Activated naive CD8-positive, alpha-beta T cell (primary cell): ENCODE measurements at regions not wholly inside any gene's neighbourhood (a gene's known extent, or its start where the extent isn't known, plus 50 kb on each side); places are given as distances from the start of the nearest gene placed in this dataset.
"Not testable (repeated sequence)": the region's sequence is repeated elsewhere in the genome, so short reads cannot be mapped to it uniquely, and the experiment has no call there.

Experiments
- H3K27ac Mint-ChIP-seq: one replicate; pipeline ENCODE4 v1.8.0; 2021; ENCODE audit warnings: mixed read lengths
- H3K27me3 Mint-ChIP-seq: one replicate; pipeline ENCODE4 v1.8.0; 2021; ENCODE audit warnings: mixed read lengths
- H3K36me3 Mint-ChIP-seq: one replicate; pipeline ENCODE4 v1.8.0; 2021; ENCODE audit warnings: mixed read lengths
- H3K4me1 Mint-ChIP-seq: one replicate; pipeline ENCODE4 v1.8.0; 2021; ENCODE audit warnings: low read depth, mixed read lengths
- H3K4me3 Mint-ChIP-seq: one replicate; pipeline ENCODE4 v1.8.0; 2021; ENCODE audit warnings: mild to moderate bottlenecking, mixed read lengths
- H3K9me3 Mint-ChIP-seq: one replicate; pipeline ENCODE4 v1.8.0; 2021; ENCODE audit warnings: low read depth, mixed read lengths

DNA sequence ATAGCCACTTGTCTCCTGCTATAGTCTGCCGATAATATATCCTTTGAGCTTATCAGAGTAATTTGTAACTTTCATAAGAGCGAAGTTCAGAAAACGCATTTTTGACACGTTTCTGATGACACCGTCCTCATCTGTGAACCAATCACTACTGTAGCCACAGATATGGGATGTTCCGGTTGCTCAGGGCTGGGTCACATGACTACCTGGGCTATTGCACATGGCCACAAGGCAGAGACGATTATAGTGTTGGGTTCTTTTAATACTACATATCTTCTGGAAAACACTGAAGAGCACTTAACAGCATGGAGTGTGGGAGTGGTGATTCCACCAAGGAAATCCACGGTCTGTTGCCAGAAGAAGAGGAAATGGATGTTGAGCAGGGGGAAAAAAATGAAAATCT, 115.0 kb upstream of the ADRA1B start:
- no peaks in the 10 kb centered on the region for H3K4me1 Mint-ChIP-seq
- H3K36me3 Mint-ChIP-seq = peaks cover under 1% of the 10 kb centered on the region
- peaks cover 18% of the 10 kb centered on the region for H3K27me3 Mint-ChIP-seq

GRCh38 chr5:159802661-159803060, 113.6 kb upstream of the ADRA1B start:
- Mint-ChIP-seq H3K4me3 (no peak overlapping the region), H3K27me3 (peaks cover 29% of the 10 kb centered on the region), H3K27ac (no peak overlapping the region), H3K9me3 (peaks cover 13% of the 10 kb centered on the region), H3K36me3 (peaks cover 2% of the 10 kb centered on the region), H3K4me1 (no peaks in the 10 kb centered on the region)

More for the DNA sequence above, 115.0 kb upstream of the ADRA1B start:
- H3K4me3 Mint-ChIP-seq = no peak overlapping the region
- H3K27ac Mint-ChIP-seq = no peak overlapping the region
- H3K9me3 Mint-ChIP-seq = peaks cover 4% of the 10 kb centered on the region

GRCh38 chr5:159804121-159804520, 112.2 kb upstream of the ADRA1B start:
- Mint-ChIP-seq H3K4me1 (no peaks in the 10 kb centered on the region), H3K9me3 (peaks cover 13% of the 10 kb centered on the region), H3K4me3 (no peak overlapping the region), H3K27ac (no peak overlapping the region), H3K27me3 (peaks cover 29% of the 10 kb centered on the region), H3K36me3 (peaks cover 2% of the 10 kb centered on the region)

DNA sequence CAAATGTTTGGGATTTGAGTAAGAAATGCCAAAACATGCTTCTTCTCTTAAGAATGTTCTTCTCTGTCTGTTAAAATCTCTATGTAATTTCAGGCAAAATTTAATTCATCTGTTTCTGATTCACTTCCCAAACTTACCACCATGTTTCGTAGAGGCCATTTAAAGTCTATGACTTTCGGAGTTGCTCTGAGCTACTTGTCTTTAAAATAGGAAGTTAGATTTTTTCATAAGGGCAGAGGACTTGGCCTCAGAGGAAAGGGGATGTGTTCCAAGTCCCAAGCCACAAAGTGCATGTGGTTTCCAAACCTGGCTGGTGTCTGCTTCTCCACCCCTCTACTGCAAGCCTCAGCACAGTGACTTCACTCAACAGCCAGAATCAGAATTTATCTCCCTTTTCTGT, 111.3 kb upstream of the ADRA1B start:
- Mint-ChIP-seq H3K4me1 (no peaks in the 10 kb centered on the region), H3K27me3 (peaks cover 29% of the 10 kb centered on the region), H3K36me3 (peaks cover 2% of the 10 kb centered on the region), H3K9me3 (peaks cover 13% of the 10 kb centered on the region), H3K27ac (no peak overlapping the region), H3K4me3 (no peak overlapping the region)

- H3K9me3 Mint-ChIP-seq = peaks cover 13% of the 10 kb centered on the region
- not testable (repeated sequence) for H3K27ac Mint-ChIP-seq, H3K4me1 Mint-ChIP-seq, H3K4me3 Mint-ChIP-seq, H3K36me3 Mint-ChIP-seq
- H3K27me3 Mint-ChIP-seq = peaks cover 26% of the 10 kb centered on the region
These were observed 109.1 kb upstream of the ADRA1B start for GRCh38 chr5:159807135-159807534.

DNA sequence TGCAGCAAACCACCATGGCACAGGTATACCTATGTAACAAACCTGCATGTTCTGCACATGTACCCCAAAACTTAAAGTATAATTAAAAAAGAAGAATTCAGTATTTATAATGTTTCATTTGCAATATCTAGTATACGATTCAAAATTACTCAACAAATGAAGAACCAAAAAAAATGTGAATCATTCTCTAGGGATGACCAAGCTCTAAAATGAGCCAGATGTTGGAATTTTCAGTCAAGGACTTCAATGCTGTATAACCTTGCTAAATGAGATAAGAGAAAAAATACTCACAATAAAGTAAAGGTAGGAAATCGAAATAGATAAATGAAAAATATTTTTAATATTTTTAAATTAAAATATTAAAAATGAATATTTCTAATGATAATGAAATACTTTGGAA, 108.7 kb upstream of the ADRA1B start:
- Mint-ChIP-seq H3K9me3 (peaks cover 13% of the 10 kb centered on the region), H3K27ac (no peak overlapping the region)

GRCh38 chr5:159811712-159812111, 104.6 kb upstream of the ADRA1B start:
- Mint-ChIP-seq H3K4me3 (no peak overlapping the region), H3K9me3 (peaks cover 8% of the 10 kb centered on the region), H3K27me3 (peaks cover 11% of the 10 kb centered on the region), H3K4me1 (no peaks in the 10 kb centered on the region), H3K36me3 (no peaks in the 10 kb centered on the region), H3K27ac (no peak overlapping the region)

More for the DNA sequence above, 108.7 kb upstream of the ADRA1B start:
- no peaks in the 10 kb centered on the region for H3K4me1 Mint-ChIP-seq
- H3K27me3 Mint-ChIP-seq = peaks cover 25% of the 10 kb centered on the region
- H3K36me3 Mint-ChIP-seq = peaks cover 2% of the 10 kb centered on the region
- H3K4me3 Mint-ChIP-seq = no peak overlapping the region

DNA sequence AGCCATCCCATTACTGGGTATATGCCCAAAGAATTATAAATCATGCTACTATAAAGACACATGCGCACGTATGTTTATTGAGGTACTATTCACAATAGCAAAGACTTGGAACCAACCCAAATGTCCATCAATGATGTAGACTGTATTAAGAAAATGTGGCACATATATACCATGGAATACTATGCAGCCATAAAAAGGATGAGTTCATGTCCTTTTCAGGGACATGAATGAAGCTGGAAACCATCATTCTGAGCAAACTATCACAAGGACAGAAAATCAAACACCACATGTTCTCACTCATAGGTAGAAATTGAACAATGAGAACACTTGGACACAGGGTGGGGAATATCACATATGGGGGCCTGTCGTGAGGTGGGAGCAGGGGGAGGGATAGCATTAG, 103.5 kb upstream of the ADRA1B start:
- H3K9me3 Mint-ChIP-seq, H3K4me3 Mint-ChIP-seq, H3K36me3 Mint-ChIP-seq, H3K27ac Mint-ChIP-seq, H3K4me1 Mint-ChIP-seq, H3K27me3 Mint-ChIP-seq: not testable (repeated sequence)

GRCh38 chr5:159814222-159814621, 102.1 kb upstream of the ADRA1B start:
- H3K27ac Mint-ChIP-seq = no peak overlapping the region
- H3K4me1 Mint-ChIP-seq = no peaks in the 10 kb centered on the region
- peaks cover 3% of the 10 kb centered on the region for H3K9me3 Mint-ChIP-seq
- no peak overlapping the region for H3K4me3 Mint-ChIP-seq
- H3K36me3 Mint-ChIP-seq = no peaks in the 10 kb centered on the region
- H3K27me3 Mint-ChIP-seq = peaks cover 4% of the 10 kb centered on the region

DNA sequence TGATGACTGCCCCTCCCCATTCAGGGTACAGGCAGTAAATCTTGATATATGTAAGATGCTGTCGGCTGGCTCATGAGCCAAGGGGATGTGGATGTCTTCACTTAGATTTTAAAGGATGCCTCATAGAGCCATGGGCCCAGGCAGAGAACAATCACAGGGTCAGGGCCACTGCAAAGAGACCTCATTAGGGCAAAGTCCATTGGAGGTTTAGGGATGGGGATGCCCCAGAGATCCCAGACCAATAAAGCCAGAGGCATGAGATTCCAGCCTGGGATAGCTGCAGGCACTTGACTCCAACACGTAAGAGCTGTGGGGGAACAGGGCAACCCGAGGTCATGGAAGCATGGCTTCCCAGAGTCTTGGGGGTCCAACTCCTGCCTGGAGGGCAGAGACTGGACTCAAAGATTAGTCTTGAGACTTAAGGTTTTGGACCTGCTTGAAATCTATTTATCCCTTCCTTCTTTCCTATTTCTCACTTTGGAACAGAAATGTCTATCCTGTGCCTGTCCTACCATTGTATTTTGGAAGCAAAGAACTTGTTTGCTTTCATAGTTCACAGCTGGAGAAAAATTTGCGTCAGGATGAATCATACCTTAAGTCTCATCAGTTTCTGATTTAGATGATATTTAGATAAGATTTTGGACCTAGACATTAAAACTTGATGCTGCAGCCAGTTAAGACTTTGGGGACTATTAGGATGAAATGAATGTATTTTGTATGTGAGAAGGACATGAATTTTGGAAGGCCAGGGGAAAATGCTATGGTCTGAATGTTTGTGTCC, 101.3 kb upstream of the ADRA1B start:
- H3K36me3 Mint-ChIP-seq = no peaks in the 10 kb centered on the region
- peaks cover 3% of the 10 kb centered on the region for H3K9me3 Mint-ChIP-seq
- H3K4me3 Mint-ChIP-seq = no peak overlapping the region
- no peaks in the 10 kb centered on the region for H3K4me1 Mint-ChIP-seq
- no peak overlapping the region for H3K27ac Mint-ChIP-seq
- H3K27me3 Mint-ChIP-seq = peaks cover 4% of the 10 kb centered on the region

- H3K9me3 Mint-ChIP-seq = peaks cover 3% of the 10 kb centered on the region
- no peak overlapping the region for H3K27ac Mint-ChIP-seq
- H3K27me3 Mint-ChIP-seq = peaks cover 4% of the 10 kb centered on the region
- H3K36me3 Mint-ChIP-seq = no peaks in the 10 kb centered on the region
- H3K4me3 Mint-ChIP-seq = no peak overlapping the region
- no peaks in the 10 kb centered on the region for H3K4me1 Mint-ChIP-seq
These were observed 98.8 kb upstream of the ADRA1B start for GRCh38 chr5:159817262-159818029.

DNA sequence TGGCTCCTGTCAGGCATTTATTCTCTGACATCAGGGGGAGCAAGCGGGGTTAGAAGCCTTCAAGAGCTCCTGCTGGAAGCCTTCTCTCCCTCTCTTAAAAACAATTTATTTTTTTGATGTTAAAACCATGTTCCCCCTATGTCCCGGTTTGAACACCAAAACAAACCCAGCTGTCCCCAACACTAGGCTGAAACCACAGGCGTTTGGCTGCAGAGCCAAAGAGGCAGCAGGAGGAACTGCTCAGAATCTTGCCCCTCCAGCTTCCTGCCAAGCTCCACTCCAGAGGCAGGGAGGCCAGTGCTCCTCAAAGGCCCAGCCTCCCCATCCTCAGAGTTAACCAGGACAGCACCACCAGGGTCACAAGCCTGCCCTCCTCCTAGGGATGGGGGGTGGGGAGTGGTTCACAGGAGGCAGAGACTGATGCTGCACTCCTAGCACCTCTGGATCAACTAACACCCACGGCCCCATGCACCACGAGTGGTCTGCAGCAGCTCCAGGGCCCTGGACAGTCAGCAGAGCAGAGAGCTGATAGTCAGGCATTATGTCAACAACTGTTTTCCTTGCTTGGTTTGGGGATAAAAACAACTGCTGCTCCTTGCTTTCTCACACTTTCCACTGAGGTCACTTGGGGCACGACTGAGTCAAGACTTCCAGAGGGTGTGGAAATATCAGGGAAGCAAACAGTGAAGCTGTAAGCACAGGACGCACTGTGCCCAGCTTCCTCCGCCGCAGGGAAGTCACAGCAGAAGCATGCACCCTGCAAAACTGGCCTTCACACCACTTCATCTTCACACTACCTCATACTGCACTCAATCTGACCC, 96.5 kb upstream of the ADRA1B start:
- no peak overlapping the region for H3K27ac Mint-ChIP-seq
- no peak overlapping the region for H3K4me3 Mint-ChIP-seq
- H3K27me3 Mint-ChIP-seq = peaks cover 8% of the 10 kb centered on the region
- H3K4me1 Mint-ChIP-seq = no peaks in the 10 kb centered on the region
- H3K36me3 Mint-ChIP-seq = no peaks in the 10 kb centered on the region
- no peaks in the 10 kb centered on the region for H3K9me3 Mint-ChIP-seq

GRCh38 chr5:159820692-159821091, 95.6 kb upstream of the ADRA1B start:
- no peak overlapping the region for H3K27ac Mint-ChIP-seq
- H3K4me3 Mint-ChIP-seq = no peak overlapping the region
- no peaks in the 10 kb centered on the region for H3K4me1 Mint-ChIP-seq
- peaks cover 8% of the 10 kb centered on the region for H3K27me3 Mint-ChIP-seq
- H3K9me3 Mint-ChIP-seq = no peaks in the 10 kb centered on the region
- H3K36me3 Mint-ChIP-seq = no peaks in the 10 kb centered on the region

DNA sequence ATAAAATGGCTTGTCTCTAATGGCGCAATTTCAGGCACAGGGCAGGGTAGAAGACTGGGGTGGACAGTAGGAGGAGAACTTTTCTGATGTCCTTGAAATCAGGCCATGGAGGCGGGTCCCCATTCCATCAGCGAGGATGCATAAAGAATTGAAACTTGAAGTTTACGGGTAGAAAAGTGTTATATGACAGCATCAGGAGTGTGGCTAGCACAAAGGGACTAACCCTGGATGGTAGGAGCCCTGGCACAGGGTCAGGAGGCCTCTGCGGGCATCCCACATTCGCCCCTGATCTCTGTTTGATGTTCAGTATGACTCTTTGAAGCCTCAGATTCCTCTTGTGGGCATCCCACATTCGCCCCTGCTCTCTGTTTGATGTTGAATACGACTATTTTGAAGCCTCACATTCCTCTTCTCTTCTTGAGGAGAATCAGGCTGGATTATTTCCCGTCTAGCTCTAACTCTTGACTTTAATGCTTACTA, 94.8 kb upstream of the ADRA1B start:
- Mint-ChIP-seq H3K36me3 (no peaks in the 10 kb centered on the region), H3K27ac (no peak overlapping the region), H3K4me1 (no peaks in the 10 kb centered on the region), H3K4me3 (no peak overlapping the region), H3K27me3 (peaks cover 3% of the 10 kb centered on the region), H3K9me3 (no peaks in the 10 kb centered on the region)
